Mucosa of gallbladder (tissue), 1 donor: ENCODE measurements at regions not wholly inside any gene's neighbourhood (a gene's known extent, or its start where the extent isn't known, plus 50 kb on each side); places are given as distances from the start of the nearest gene placed in this dataset.
"Not testable (repeated sequence)": the region's sequence is repeated elsewhere in the genome, so short reads cannot be mapped to it uniquely, and the experiment has no call there.

Source experiments
- DNase-seq: peaks from one replicate; pipeline ENCODE4 v3.0.0-alpha.2; 2020; ENCODE audit warnings: low spot score
- donor health status: DM: no; HTN: no; CAD: no.

GRCh38 chr3:127440384-127440783 lies 150.1 kb downstream of the TPRA1 start:
- no peak for DNase-seq

GRCh38 chr3:127439621-127440020 lies 150.9 kb downstream of the TPRA1 start:
- no peak for DNase-seq

GRCh38 chr3:127438951-127439350 lies 151.1 kb upstream of the PRR20G start:
- no peak for DNase-seq

- DNase-seq, result no peak
Measured at GRCh38 chr3:127438371-127438770, 150.5 kb upstream of the PRR20G start.

- not testable (repeated sequence) for DNase-seq
Measured at GRCh38 chr3:127435299-127435698, 147.5 kb upstream of the PRR20G start.

- DNase-seq, result peak; percentile 34
Measured at GRCh38 chr3:127431066-127431465, 143.2 kb upstream of the PRR20G start.

GRCh38 chr3:127428344-127428997 lies 140.6 kb upstream of the PRR20G start:
- no peak for DNase-seq

GRCh38 chr3:127427666-127428065 lies 139.8 kb upstream of the PRR20G start:
- DNase-seq, result no peak

GRCh38 chr3:127427156-127427555 lies 139.3 kb upstream of the PRR20G start:
- DNase-seq, result no peak

- DNase-seq, result no peak
Measured at GRCh38 chr3:127426444-127427153, 138.8 kb upstream of the PRR20G start.

- DNase-seq, result no peak
Measured at GRCh38 chr3:127425505-127426443, 137.9 kb upstream of the PRR20G start.

GRCh38 chr3:127424766-127425504 lies 137.1 kb upstream of the PRR20G start:
- DNase-seq, result no peak

- no peak for DNase-seq
Measured at GRCh38 chr3:127423856-127424765, 136.3 kb upstream of the PRR20G start.

GRCh38 chr3:127422663-127423375 lies 135.0 kb upstream of the PRR20G start:
- DNase-seq, result peak; percentile 4

GRCh38 chr3:127421943-127422662 lies 134.3 kb upstream of the PRR20G start:
- DNase-seq, result peak; percentile 3

- DNase-seq, result no peak
Measured at GRCh38 chr3:127420829-127421228, 133.0 kb upstream of the PRR20G start.

GRCh38 chr3:127419641-127420553 lies 132.1 kb upstream of the PRR20G start:
- DNase-seq, result peak; percentile 0

GRCh38 chr3:127419182-127419581 lies 131.3 kb upstream of the PRR20G start:
- DNase-seq, result peak; percentile 1
